T-helper 1 cell treated with Interleukin-12 subunit alpha and Interleukin-12 subunit beta and Interleukin-4 antibody, amounts not matched to agents 30 μg/mL and 1 μg/mL, for 36 hours (primary cell): ENCODE measurements at regions not wholly inside any gene's neighbourhood (a gene's known extent, or its start where the extent isn't known, plus 50 kb on each side); places are given as distances from the start of the nearest gene placed in this dataset.
"Not testable (repeated sequence)": the region's sequence is repeated elsewhere in the genome, so short reads cannot be mapped to it uniquely, and the experiment has no call there.

Source experiments
- H3K27ac Mint-ChIP-seq: one replicate; pipeline ENCODE4 v1.8.0; 2021; ENCODE audit warnings: mild to moderate bottlenecking, mixed read lengths
- H3K27me3 Mint-ChIP-seq: one replicate; pipeline ENCODE4 v1.8.0; 2021; ENCODE audit warnings: low read depth, mixed read lengths
- H3K36me3 Mint-ChIP-seq: one replicate; pipeline ENCODE4 v1.8.0; 2021; ENCODE audit warnings: low read depth, mixed read lengths
- H3K4me1 Mint-ChIP-seq: one replicate; pipeline ENCODE4 v1.8.0; 2021; ENCODE audit warnings: low read depth, mixed read lengths
- H3K4me3 Mint-ChIP-seq: one replicate; pipeline ENCODE4 v1.8.0; 2021; ENCODE audit warnings: mild to moderate bottlenecking, moderate library complexity, mixed read lengths
- H3K9me3 Mint-ChIP-seq: one replicate; pipeline ENCODE4 v1.8.0; 2021; ENCODE audit warnings: mixed read lengths

- Mint-ChIP-seq H3K9me3 (no peaks in the 10 kb centered on the region), H3K36me3 (no peaks in the 10 kb centered on the region), H3K27ac (no peak overlapping the region), H3K4me3 (no peak overlapping the region), H3K4me1 (no peaks in the 10 kb centered on the region), H3K27me3 (no peaks in the 10 kb centered on the region)
Measured at GRCh38 chr11:105389952-105390351, 219.9 kb upstream of the GRIA4 start.

GRCh38 chr11:105388006-105388405, 221.9 kb upstream of the GRIA4 start:
- no peaks in the 10 kb centered on the region for H3K27me3 Mint-ChIP-seq
- no peaks in the 10 kb centered on the region for H3K9me3 Mint-ChIP-seq
- no peak overlapping the region for H3K4me3 Mint-ChIP-seq
- H3K27ac Mint-ChIP-seq = no peak overlapping the region
- no peaks in the 10 kb centered on the region for H3K4me1 Mint-ChIP-seq
- H3K36me3 Mint-ChIP-seq = no peaks in the 10 kb centered on the region

- no peaks in the 10 kb centered on the region for H3K27me3 Mint-ChIP-seq
Measured at GRCh38 chr11:105381941-105382340, 227.9 kb upstream of the GRIA4 start.

GRCh38 chr11:105377870-105378269, 232.0 kb upstream of the GRIA4 start:
- no peaks in the 10 kb centered on the region for H3K36me3 Mint-ChIP-seq

More at GRCh38 chr11:105381941-105382340, 227.9 kb upstream of the GRIA4 start:
- H3K4me1 Mint-ChIP-seq = no peaks in the 10 kb centered on the region
- no peak overlapping the region for H3K4me3 Mint-ChIP-seq
- H3K9me3 Mint-ChIP-seq = no peaks in the 10 kb centered on the region
- no peak overlapping the region for H3K27ac Mint-ChIP-seq
- no peaks in the 10 kb centered on the region for H3K36me3 Mint-ChIP-seq

GRCh38 chr11:105372206-105372605, 232.6 kb upstream of the CARD18 start:
- Mint-ChIP-seq H3K27ac (no peak overlapping the region), H3K9me3 (peaks cover 4% of the 10 kb centered on the region), H3K4me1 (no peaks in the 10 kb centered on the region), H3K27me3 (no peaks in the 10 kb centered on the region), H3K36me3 (no peaks in the 10 kb centered on the region), H3K4me3 (no peak overlapping the region)

More at GRCh38 chr11:105377870-105378269, 232.0 kb upstream of the GRIA4 start:
- Mint-ChIP-seq H3K27me3 (no peaks in the 10 kb centered on the region), H3K4me3 (no peak overlapping the region), H3K9me3 (peaks cover 4% of the 10 kb centered on the region), H3K27ac (no peak overlapping the region), H3K4me1 (no peaks in the 10 kb centered on the region)

- no peak overlapping the region for H3K27ac Mint-ChIP-seq
- no peaks in the 10 kb centered on the region for H3K27me3 Mint-ChIP-seq
- H3K36me3 Mint-ChIP-seq = no peaks in the 10 kb centered on the region
- peaks cover 4% of the 10 kb centered on the region for H3K9me3 Mint-ChIP-seq
- no peak overlapping the region for H3K4me3 Mint-ChIP-seq
- H3K4me1 Mint-ChIP-seq = no peaks in the 10 kb centered on the region
Measured at GRCh38 chr11:105371311-105371710, 231.7 kb upstream of the CARD18 start.

GRCh38 chr11:105368711-105369110, 229.1 kb upstream of the CARD18 start:
- Mint-ChIP-seq H3K9me3 (no peaks in the 10 kb centered on the region), H3K27me3 (no peaks in the 10 kb centered on the region), H3K27ac (no peak overlapping the region), H3K4me1 (no peaks in the 10 kb centered on the region), H3K36me3 (no peaks in the 10 kb centered on the region), H3K4me3 (no peak overlapping the region)

- Mint-ChIP-seq H3K36me3 (no peaks in the 10 kb centered on the region), H3K4me1 (no peaks in the 10 kb centered on the region), H3K9me3 (no peaks in the 10 kb centered on the region), H3K27me3 (no peaks in the 10 kb centered on the region), H3K4me3 (no peak overlapping the region), H3K27ac (no peak overlapping the region)
Measured at GRCh38 chr11:105367129-105367528, 227.6 kb upstream of the CARD18 start.

GRCh38 chr11:105361651-105362050, 222.1 kb upstream of the CARD18 start:
- Mint-ChIP-seq H3K9me3 (no peaks in the 10 kb centered on the region), H3K36me3 (no peaks in the 10 kb centered on the region), H3K4me3 (no peak overlapping the region), H3K4me1 (no peaks in the 10 kb centered on the region), H3K27ac (no peak overlapping the region), H3K27me3 (no peaks in the 10 kb centered on the region)

GRCh38 chr11:105357764-105358163, 218.2 kb upstream of the CARD18 start:
- no peak overlapping the region for H3K27ac Mint-ChIP-seq
- no peaks in the 10 kb centered on the region for H3K27me3 Mint-ChIP-seq
- no peaks in the 10 kb centered on the region for H3K4me1 Mint-ChIP-seq
- no peaks in the 10 kb centered on the region for H3K9me3 Mint-ChIP-seq
- H3K36me3 Mint-ChIP-seq = no peaks in the 10 kb centered on the region
- H3K4me3 Mint-ChIP-seq = no peak overlapping the region

GRCh38 chr11:105357146-105357545, 217.6 kb upstream of the CARD18 start:
- Mint-ChIP-seq H3K4me1 (no peaks in the 10 kb centered on the region), H3K27ac (no peak overlapping the region), H3K36me3 (no peaks in the 10 kb centered on the region), H3K27me3 (no peaks in the 10 kb centered on the region), H3K9me3 (no peaks in the 10 kb centered on the region), H3K4me3 (no peak overlapping the region)

- not testable (repeated sequence) for H3K4me3 Mint-ChIP-seq, H3K27me3 Mint-ChIP-seq, H3K4me1 Mint-ChIP-seq, H3K9me3 Mint-ChIP-seq, H3K27ac Mint-ChIP-seq, H3K36me3 Mint-ChIP-seq
Measured at GRCh38 chr11:105349867-105350266, 210.3 kb upstream of the CARD18 start.

- peaks cover 4% of the 10 kb centered on the region for H3K9me3 Mint-ChIP-seq
- H3K36me3 Mint-ChIP-seq = no peaks in the 10 kb centered on the region
- no peaks in the 10 kb centered on the region for H3K27me3 Mint-ChIP-seq
- H3K27ac Mint-ChIP-seq = no peak overlapping the region
- no peak overlapping the region for H3K4me3 Mint-ChIP-seq
- H3K4me1 Mint-ChIP-seq = no peaks in the 10 kb centered on the region
Measured at GRCh38 chr11:105344938-105345337, 205.4 kb upstream of the CARD18 start.

- Mint-ChIP-seq H3K4me3 (no peak overlapping the region), H3K27ac (no peak overlapping the region), H3K36me3 (no peaks in the 10 kb centered on the region), H3K4me1 (no peaks in the 10 kb centered on the region), H3K27me3 (no peaks in the 10 kb centered on the region), H3K9me3 (no peaks in the 10 kb centered on the region)
Measured at GRCh38 chr11:105334025-105334714, 194.6 kb upstream of the CARD18 start.

GRCh38 chr11:105333153-105333552, 193.6 kb upstream of the CARD18 start:
- Mint-ChIP-seq H3K9me3 (no peaks in the 10 kb centered on the region), H3K27me3 (no peaks in the 10 kb centered on the region), H3K4me1 (no peaks in the 10 kb centered on the region), H3K4me3 (no peak overlapping the region), H3K27ac (no peak overlapping the region), H3K36me3 (no peaks in the 10 kb centered on the region)

- H3K27me3 Mint-ChIP-seq = no peaks in the 10 kb centered on the region
- H3K4me1 Mint-ChIP-seq = no peaks in the 10 kb centered on the region
- no peak overlapping the region for H3K4me3 Mint-ChIP-seq
- no peaks in the 10 kb centered on the region for H3K36me3 Mint-ChIP-seq
- no peaks in the 10 kb centered on the region for H3K9me3 Mint-ChIP-seq
- no peak overlapping the region for H3K27ac Mint-ChIP-seq
Measured at GRCh38 chr11:105332171-105332570, 192.6 kb upstream of the CARD18 start.
